A673 (cell line): ENCODE measurements at regions not wholly inside any gene's neighbourhood (a gene's known extent, or its start where the extent isn't known, plus 50 kb on each side); places are given as distances from the start of the nearest gene placed in this dataset.

ENCODE experiments used
- BruUV-seq: library from RNA; stranded (reverse); fragments of 400-500 nt; replicated peaks from 2 replicates; lab custom pipeline; 2021; lab: Mats Ljungman, UMichigan
- CTCF ChIA-PET: fragments of 300-600 bp; sonication (Branson Sonifier 250); formaldehyde crosslinking; loops from one replicate; lab custom pipeline; 2022; ENCODE audit warnings: antibody characterized with exemption; lab: Charles Lee
- POLR2A ChIA-PET: fragments of 300-600 bp; sonication (Branson Sonifier 250); formaldehyde crosslinking; loops from one replicate; lab custom pipeline; 2022; ENCODE audit warnings: antibody characterized with exemption; ENCODE audit not compliant: low non-redundant PET; lab: Charles Lee
- DNase-seq: peaks from one replicate; pipeline ENCODE4 v3.0.0-alpha.2; 2015; ENCODE audit warnings: low spot score
- H3K27ac ChIP-seq: fragments of 200-600 bp; sonication (generic); 2 replicates; pipeline ENCODE4 v1.5.1; 2016; ENCODE audit warnings: mixed run types, low read depth, mild to moderate bottlenecking, mixed read lengths, antibody characterized with exemption, low read length; ENCODE audit not compliant: poor library complexity, severe bottlenecking
- H3K27me3 ChIP-seq: fragments of 200-600 bp; sonication (generic); replicated peaks from 2 replicates; pipeline ENCODE4 v1.6.1; 2017; ENCODE audit warnings: mixed run types, low read depth, mild to moderate bottlenecking, mixed read lengths, antibody characterized with exemption, low read length; ENCODE audit not compliant: insufficient read depth, poor library complexity
- H3K36me3 ChIP-seq: fragments of 200-600 bp; sonication (generic); 2 replicates; pipeline ENCODE4 v1.6.1; 2016; ENCODE audit warnings: mixed run types, mild to moderate bottlenecking, mixed read lengths, antibody characterized with exemption, low read length; ENCODE audit not compliant: insufficient read depth, poor library complexity, severe bottlenecking
- H3K4me1 ChIP-seq: fragments of 200-600 bp; sonication (generic); 2 replicates; pipeline ENCODE4 v1.6.1; 2017; ENCODE audit warnings: mixed run types, mild to moderate bottlenecking, mixed read lengths, antibody characterized with exemption, low read length; ENCODE audit not compliant: insufficient read depth, poor library complexity, severe bottlenecking
- H3K4me3 ChIP-seq: fragments of 200-600 bp; sonication (generic); 2 replicates; pipeline ENCODE4 v1.5.1; 2016; ENCODE audit warnings: low read depth, mixed run types, mild to moderate bottlenecking, mixed read lengths, low read length; ENCODE audit not compliant: poor library complexity, severe bottlenecking
- H3K9me3 ChIP-seq: fragments of 200-600 bp; sonication (generic); 2 replicates; pipeline ENCODE4 v1.6.1; 2016; ENCODE audit warnings: mixed run types, low read depth, mild to moderate bottlenecking, mixed read lengths, antibody characterized with exemption, low read length; ENCODE audit not compliant: poor library complexity, severe bottlenecking
- EZH2 ChIP-seq: fragments of 200-600 bp; sonication (generic); IDR thresholded peaks from 2 replicates; pipeline ENCODE4 v1.6.1; 2017; ENCODE audit warnings: borderline replicate concordance, low read depth, mild to moderate bottlenecking, mixed read lengths, antibody characterized with exemption, low read length; ENCODE audit not compliant: poor library complexity, severe bottlenecking
- intact Hi-C: fragments of 100-400 bp; cut with micrococcal nuclease; formaldehyde crosslinking; loops from one replicate; pipeline ENCODE4 v1.10.0; 2022; ENCODE audit not compliant: unreplicated experiment
- TF ChIP-seq, protein P1 (sequence below): fragments of 300-800, 200-600 bp; sonication (generic); conservative IDR thresholded peaks from 2 replicates; pipeline ENCODE4 v1.5.1; 2017; ENCODE audit warnings: low read depth, mild to moderate bottlenecking, antibody characterized with exemption, low read length, moderate library complexity, mixed read lengths

DNA sequence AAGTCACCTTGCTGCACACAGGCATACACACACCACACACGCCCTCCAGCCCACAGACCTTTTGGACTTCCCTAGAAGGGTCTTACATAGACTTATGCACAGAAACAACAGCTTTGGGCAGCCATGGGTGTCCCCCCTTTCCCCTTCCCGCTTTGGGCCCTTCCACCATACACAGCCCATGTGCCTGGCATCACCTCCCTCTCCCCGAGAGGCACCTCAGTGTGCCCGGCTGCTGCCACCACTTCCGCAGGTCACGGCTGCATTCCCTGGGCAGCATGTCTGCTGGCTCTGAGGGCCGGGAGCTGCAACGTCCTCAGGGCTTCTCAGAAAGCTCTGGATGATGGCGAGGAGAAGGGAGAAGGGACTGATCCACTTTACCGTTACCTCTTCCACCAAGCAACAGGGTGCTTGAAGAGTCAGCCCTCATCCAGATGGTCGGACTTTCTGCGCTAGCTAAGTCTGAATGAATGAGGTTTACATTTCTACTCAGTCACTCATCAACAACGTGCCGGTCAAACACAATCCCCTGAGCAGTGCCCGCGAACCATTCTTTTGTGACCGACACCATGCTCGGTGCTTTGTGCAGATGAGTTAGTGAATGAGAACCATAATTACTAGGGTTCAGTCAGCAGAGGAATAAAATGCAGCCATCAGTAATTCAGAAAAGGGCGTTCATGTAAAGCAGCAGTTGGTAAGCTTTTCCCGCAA is 72.2 kb upstream of the BCL11B start:
- Histone ChIP-seq H3K4me3 (no peak overlapping the region), H3K9me3 (no peaks in the 10 kb centered on the region), H3K27me3 (no peaks in the 10 kb centered on the region), H3K36me3 (no peaks in the 10 kb centered on the region), H3K4me1 (peaks cover 2% of the 10 kb centered on the region), H3K27ac (no peak overlapping the region)
- BruUV-seq, result no TSS peak
- intact Hi-C loops, result no loop called here
- ChIA-PET POLR2A (no interaction called here), CTCF (no interaction called here)
- TF ChIP-seq EZH2, result no peak
- TF ChIP-seq, protein P1, sequence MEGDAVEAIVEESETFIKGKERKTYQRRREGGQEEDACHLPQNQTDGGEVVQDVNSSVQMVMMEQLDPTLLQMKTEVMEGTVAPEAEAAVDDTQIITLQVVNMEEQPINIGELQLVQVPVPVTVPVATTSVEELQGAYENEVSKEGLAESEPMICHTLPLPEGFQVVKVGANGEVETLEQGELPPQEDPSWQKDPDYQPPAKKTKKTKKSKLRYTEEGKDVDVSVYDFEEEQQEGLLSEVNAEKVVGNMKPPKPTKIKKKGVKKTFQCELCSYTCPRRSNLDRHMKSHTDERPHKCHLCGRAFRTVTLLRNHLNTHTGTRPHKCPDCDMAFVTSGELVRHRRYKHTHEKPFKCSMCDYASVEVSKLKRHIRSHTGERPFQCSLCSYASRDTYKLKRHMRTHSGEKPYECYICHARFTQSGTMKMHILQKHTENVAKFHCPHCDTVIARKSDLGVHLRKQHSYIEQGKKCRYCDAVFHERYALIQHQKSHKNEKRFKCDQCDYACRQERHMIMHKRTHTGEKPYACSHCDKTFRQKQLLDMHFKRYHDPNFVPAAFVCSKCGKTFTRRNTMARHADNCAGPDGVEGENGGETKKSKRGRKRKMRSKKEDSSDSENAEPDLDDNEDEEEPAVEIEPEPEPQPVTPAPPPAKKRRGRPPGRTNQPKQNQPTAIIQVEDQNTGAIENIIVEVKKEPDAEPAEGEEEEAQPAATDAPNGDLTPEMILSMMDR, result no peak
- no peak for DNase-seq

DNA sequence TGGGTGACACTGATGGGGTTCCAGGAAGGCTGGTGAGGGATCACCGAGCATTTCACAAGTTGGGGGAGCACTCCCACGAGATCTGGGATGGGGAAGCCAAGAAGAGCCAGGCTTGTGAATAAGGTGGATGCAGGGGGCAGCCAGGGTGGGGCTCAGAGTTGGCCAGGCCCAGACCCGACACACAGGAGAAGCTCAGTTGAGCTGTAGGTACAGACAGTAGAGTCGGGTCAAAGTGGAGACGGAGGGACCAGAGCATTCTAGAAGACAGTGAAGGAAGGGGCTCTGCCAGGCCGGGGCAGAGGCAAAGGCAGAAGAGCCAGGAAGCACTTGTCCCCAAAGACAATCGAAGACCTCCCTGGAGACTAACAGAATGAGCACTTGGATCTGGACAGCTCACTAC is 70.9 kb upstream of the BCL11B start:
- no peaks in the 10 kb centered on the region for H3K27me3 ChIP-seq
- intact Hi-C loops, result no loop called here
- POLR2A ChIA-PET, result no interaction called here
- DNase-seq, result no peak
- CTCF ChIA-PET, result no interaction called here
- TF ChIP-seq EZH2, result no peak
- TF ChIP-seq, protein P1, result no peak
- no peaks in the 10 kb centered on the region for H3K9me3 ChIP-seq
- H3K4me3 ChIP-seq, result no peak overlapping the region
- no peak overlapping the region for H3K27ac ChIP-seq
- no peaks in the 10 kb centered on the region for H3K4me1 ChIP-seq
- BruUV-seq, result no TSS peak
- no peaks in the 10 kb centered on the region for H3K36me3 ChIP-seq

DNA sequence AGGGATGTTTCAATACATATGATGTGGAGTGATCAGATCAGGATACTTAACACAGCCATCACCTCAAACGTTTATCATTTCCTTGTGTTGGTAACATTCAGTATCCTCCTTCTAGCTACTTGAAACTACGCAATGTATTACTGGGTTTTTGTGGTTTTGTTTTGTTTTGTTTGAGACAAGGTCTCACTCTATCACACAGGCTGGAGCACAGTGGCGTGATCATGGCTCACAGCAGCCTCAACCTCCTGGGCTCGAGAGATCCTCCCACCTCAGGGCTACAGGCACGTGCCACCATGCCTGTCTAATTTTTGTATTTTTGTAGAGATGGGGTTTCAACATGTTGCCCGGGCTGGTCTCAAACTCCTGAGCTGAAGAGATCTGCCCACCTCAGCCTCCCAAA is 70.2 kb upstream of the BCL11B start:
- TF ChIP-seq, protein P1, result no peak
- no peak for TF ChIP-seq EZH2
- no peak for DNase-seq
- intact Hi-C loops, result no loop called here
- no peaks in the 10 kb centered on the region for H3K4me1 ChIP-seq
- CTCF ChIA-PET, result no interaction called here
- POLR2A ChIA-PET, result no interaction called here
- BruUV-seq, result no TSS peak
- H3K36me3 ChIP-seq, result no peaks in the 10 kb centered on the region
- H3K27ac ChIP-seq, result no peak overlapping the region
- H3K4me3 ChIP-seq, result no peak overlapping the region
- H3K27me3 ChIP-seq, result peaks cover 4% of the 10 kb centered on the region
- no peaks in the 10 kb centered on the region for H3K9me3 ChIP-seq
